Amniotic stem cell (primary cell): ENCODE measurements at regions not wholly inside any gene's neighbourhood (a gene's known extent, or its start where the extent isn't known, plus 50 kb on each side); places are given as distances from the start of the nearest gene placed in this dataset.
"Not testable (repeated sequence)": the region's sequence is repeated elsewhere in the genome, so short reads cannot be mapped to it uniquely, and the experiment has no call there.

Experiments
- DNase-seq: peaks from one replicate; lab custom pipeline; 2025; lab: John Stamatoyannopoulos, UW

DNA sequence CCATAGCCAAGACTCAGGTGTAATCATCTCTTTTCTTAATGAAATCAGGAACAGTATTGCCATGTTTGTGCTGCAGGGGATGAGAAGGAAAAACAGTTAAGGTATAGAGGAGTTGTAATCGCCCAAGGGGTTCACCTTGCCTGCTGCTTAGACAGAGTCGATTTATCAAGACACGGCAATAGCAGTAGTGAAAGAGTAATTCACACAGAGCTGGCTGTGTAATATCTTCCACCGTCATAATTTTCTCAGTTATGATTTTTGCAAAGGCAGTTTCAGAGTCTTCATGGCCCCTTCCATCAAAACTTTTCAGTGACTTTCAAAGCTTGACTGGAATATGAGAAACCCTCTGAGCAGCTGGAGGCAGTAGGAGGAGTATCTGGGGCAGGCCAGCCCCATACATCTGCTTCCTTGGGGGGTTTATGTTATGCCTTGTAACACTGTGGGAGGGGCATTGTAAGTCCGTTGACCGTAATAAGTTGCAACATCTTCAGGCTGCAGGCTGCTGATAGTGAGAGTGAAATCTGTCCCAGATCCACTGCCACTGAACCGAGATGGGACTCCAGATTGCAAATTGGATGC is 605.4 kb downstream of the RPIA start:
- not testable (repeated sequence) for DNase-seq

DNA sequence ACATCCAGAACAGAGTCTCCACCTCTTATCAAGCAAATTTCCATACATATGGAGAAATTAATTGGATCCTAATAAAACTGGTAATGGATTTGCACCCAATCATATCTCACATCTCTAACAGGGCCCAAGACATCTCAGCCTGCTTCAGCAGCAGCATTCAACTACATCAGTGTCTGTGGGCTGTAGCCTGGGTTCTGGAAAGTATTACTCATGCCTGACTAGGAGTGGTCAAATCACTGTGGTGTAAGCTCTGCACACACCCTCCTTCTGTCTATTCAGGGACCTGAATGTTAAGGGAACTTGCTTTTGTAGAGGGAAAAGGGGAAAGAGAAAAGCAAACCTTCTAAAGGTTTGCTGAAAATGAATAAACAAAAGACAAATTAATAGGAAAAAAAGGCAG is 607.7 kb downstream of the RPIA start:
- not testable (repeated sequence) for DNase-seq

DNA sequence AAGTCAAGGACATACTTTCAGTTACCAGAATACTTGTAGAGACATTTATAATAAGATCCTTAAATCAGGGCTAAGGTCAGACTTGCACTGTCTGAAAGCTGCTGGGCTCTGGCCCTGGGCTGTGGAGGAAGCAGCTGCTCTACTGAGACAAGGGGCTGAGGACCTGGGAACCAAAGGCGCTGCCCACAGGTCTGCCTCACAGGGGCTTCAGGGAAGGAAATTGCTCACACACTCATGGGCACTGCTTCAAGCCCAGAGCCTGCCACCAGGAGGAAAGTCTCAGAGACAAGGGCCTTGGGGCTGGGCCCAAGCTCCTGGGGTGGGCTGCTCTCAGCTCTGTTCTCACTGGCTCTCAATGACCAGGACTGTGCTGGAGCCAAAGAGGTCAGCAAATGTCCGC is 614.1 kb downstream of the RPIA start:
- not testable (repeated sequence) for DNase-seq

DNA sequence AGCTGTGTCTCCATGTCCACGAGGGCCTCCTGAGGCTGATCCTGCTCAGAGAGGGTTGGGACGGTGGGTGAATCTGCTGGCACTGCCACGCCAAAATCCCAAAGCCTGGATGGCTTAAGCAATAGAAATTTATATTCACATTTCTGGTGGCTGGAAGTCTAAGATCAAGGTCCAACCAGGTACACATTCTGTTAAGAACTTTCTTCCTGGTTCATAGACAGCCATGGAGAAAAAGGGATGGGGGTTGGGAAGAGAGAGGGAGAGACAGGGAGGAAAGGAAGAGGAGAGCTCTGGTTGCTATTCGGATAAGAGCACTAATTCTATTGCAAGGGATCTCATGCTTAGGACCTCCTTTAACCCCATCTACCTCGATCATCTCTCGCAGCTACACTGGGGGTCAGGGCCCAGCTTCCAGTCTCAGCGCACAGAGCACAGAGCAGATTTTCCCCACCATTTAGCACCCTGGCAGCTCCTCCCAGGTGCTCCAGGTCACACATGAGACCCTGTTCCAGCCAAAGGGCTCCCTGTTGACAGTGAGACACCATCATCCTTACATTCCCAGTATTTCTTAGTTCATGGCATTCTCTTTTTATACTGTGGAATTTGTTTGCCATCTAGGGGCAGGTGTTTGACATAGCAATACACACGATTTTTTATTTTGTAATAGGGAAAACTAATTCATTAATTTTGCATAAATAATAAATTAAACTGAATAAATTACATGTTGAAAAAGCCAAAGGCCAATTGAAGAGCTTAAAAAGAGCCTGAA is 615.6 kb downstream of the RPIA start:
- DNase-seq, result not testable (repeated sequence)

DNA sequence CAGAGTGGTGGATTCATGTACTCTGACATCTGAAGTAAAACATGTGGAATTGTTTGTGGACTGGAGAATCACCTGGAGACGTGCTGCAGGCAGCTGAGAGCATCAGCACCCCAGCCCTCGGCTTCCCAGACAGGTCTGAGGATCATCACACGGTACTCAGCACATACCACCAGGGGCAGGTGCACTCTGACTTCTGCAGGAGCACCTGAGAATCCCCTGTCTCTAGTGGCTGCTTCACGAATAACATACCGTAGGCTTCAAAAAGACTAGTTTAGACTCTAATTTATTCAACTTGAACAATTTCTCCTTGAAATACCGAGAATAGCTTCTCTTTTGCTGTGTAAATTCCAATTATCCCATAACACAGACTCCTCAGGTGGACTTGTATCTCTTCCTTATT is 627.5 kb downstream of the RPIA start:
- DNase-seq, result not testable (repeated sequence)

DNA sequence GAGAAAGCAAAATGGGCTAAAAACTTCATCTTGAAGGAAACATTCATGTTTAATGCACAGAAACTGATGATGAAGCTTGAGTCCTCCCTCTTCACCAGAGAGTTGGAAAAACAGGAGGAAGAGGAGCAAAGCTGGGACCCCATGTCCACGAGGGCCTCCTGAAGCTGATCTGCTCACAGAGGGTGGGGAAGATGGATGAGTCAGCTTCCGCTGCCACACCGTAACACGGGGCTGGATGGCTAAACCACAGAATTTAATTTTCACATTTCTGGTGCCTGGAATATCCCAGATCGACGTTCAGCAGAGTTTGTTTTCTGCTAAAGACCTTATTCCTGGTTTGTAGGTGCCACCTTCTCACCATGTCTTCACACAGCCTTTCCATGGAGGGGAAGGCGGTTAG is 634.4 kb downstream of the RPIA start:
- DNase-seq, result not testable (repeated sequence)

DNA sequence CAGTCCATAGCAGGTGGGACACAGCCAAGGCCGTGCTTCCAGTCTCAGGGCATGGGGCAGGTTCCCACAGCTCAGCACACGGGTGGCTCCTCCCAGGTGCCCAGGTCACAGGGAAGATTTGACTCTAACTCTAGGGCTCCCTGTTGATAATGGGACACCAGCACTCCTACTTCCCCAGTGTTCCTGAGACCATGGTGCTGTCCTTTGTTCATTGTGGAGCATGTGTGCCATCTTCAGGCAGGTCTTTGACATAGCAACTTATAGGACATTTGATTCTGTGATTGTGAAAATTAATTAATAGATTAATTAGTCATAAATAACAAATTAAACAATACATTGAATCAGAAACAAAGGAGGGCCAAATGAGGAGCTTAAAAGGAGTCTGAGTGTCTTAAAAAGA is 635.0 kb downstream of the RPIA start:
- not testable (repeated sequence) for DNase-seq

DNA sequence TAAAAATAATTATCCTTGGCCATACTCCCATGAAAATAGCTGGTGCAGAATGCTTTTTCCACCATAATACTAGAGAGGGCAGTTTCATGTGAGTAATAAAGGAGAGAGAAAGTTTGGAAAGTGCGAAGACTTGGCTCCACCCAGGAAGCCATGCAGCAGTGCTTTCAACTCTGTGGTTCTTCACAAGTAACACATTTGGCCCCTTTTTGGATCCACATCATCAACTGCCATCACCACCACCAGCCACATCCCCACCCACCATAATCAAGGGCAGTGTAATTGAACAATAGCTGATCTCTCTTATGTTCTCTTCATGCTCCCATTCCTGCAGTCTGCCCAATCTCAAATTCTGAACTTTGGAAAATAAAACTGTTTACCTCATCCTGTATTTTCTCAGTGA is 637.3 kb downstream of the RPIA start:
- not testable (repeated sequence) for DNase-seq
